Bronchial epithelial cell (primary cell): ENCODE measurements at regions not wholly inside any gene's neighbourhood (a gene's known extent, or its start where the extent isn't known, plus 50 kb on each side); places are given as distances from the start of the nearest gene placed in this dataset.

ENCODE experiments used
- DNase-seq: peaks from one replicate; pipeline ENCODE4 v3.0.0-alpha.2; 2010; ENCODE audit warnings: low read depth
- FAIRE-seq: peaks from 2 replicates; lab custom pipeline; 2011; peaks lifted over from hg19 to GRCh38; lab: Jason Lieb, UNC
- H3K27me3 ChIP-seq: 2 replicates; pipeline ENCODE4 v1.5.1; 2011; ENCODE audit warnings: low read length; ENCODE audit not compliant: control insufficient read depth, insufficient read depth
- H3K36me3 ChIP-seq: 2 replicates; pipeline ENCODE4 v1.5.1; 2011; ENCODE audit warnings: low read length; ENCODE audit not compliant: control insufficient read depth, insufficient read depth
- H3K4me3 ChIP-seq: 2 replicates; pipeline ENCODE4 v1.5.1; 2011; ENCODE audit warnings: mild to moderate bottlenecking, low read depth, low read length, control low read depth
- CTCF ChIP-seq: IDR thresholded peaks from 2 replicates; pipeline ENCODE4 v1.5.1; 2011; ENCODE audit warnings: mild to moderate bottlenecking, moderate library complexity, low read length, control low read depth, inconsistent platforms; ENCODE audit not compliant: insufficient read depth, severe bottlenecking

GRCh38 chr5:62942384-62942783 lies 363.8 kb downstream of the LRRC70 start:
- no peak overlapping the region for H3K4me3 ChIP-seq
- no peaks in the 10 kb centered on the region for H3K27me3 ChIP-seq
- no peaks in the 10 kb centered on the region for H3K36me3 ChIP-seq
- no peak for DNase-seq
- no peak for FAIRE-seq
- TF ChIP-seq CTCF = no peak

- TF ChIP-seq CTCF = no peak
Observed at GRCh38 chr5:62938927-62939326, 360.3 kb downstream of the LRRC70 start.

GRCh38 chr5:62937661-62938558 lies 359.3 kb downstream of the LRRC70 start:
- H3K4me3 ChIP-seq = no peak overlapping the region
- no peak for TF ChIP-seq CTCF
- H3K36me3 ChIP-seq = no peaks in the 10 kb centered on the region
- H3K27me3 ChIP-seq = no peaks in the 10 kb centered on the region
- FAIRE-seq = no peak
- DNase-seq = no peak

More at GRCh38 chr5:62938927-62939326, 360.3 kb downstream of the LRRC70 start:
- no peaks in the 10 kb centered on the region for H3K27me3 ChIP-seq
- no peak overlapping the region for H3K4me3 ChIP-seq
- FAIRE-seq = no peak
- no peak for DNase-seq
- no peaks in the 10 kb centered on the region for H3K36me3 ChIP-seq

- DNase-seq (no peak), FAIRE-seq (no peak)
- Histone ChIP-seq H3K36me3 (no peaks in the 10 kb centered on the region), H3K4me3 (no peak overlapping the region), H3K27me3 (no peaks in the 10 kb centered on the region)
- no peak for TF ChIP-seq CTCF
Observed at GRCh38 chr5:62935660-62936059, 357.0 kb downstream of the LRRC70 start.

- FAIRE-seq (no peak), DNase-seq (no peak)
- H3K27me3 ChIP-seq = no peaks in the 10 kb centered on the region
- no peaks in the 10 kb centered on the region for H3K36me3 ChIP-seq
- no peak for TF ChIP-seq CTCF
- no peak overlapping the region for H3K4me3 ChIP-seq
Observed at GRCh38 chr5:62934319-62934718, 355.7 kb downstream of the LRRC70 start.

GRCh38 chr5:62933261-62933660 lies 354.6 kb downstream of the LRRC70 start:
- no peak for TF ChIP-seq CTCF
- H3K27me3 ChIP-seq = no peaks in the 10 kb centered on the region
- FAIRE-seq (no peak), DNase-seq (no peak)
- H3K36me3 ChIP-seq = no peaks in the 10 kb centered on the region
- H3K4me3 ChIP-seq = no peak overlapping the region
